ENCODE measurements at regions not wholly inside any gene's neighbourhood (a gene's known extent, or its start where the extent isn't known, plus 50 kb on each side); places are given as distances from the start of the nearest gene placed in this dataset.

GRCh38 chr14:80336608-80337106 is 125.4 kb upstream of the DIO2 start:
- TF ChIP-seq, protein P1, sequence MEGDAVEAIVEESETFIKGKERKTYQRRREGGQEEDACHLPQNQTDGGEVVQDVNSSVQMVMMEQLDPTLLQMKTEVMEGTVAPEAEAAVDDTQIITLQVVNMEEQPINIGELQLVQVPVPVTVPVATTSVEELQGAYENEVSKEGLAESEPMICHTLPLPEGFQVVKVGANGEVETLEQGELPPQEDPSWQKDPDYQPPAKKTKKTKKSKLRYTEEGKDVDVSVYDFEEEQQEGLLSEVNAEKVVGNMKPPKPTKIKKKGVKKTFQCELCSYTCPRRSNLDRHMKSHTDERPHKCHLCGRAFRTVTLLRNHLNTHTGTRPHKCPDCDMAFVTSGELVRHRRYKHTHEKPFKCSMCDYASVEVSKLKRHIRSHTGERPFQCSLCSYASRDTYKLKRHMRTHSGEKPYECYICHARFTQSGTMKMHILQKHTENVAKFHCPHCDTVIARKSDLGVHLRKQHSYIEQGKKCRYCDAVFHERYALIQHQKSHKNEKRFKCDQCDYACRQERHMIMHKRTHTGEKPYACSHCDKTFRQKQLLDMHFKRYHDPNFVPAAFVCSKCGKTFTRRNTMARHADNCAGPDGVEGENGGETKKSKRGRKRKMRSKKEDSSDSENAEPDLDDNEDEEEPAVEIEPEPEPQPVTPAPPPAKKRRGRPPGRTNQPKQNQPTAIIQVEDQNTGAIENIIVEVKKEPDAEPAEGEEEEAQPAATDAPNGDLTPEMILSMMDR (IDR thresholded peaks at IDR 0.05; ENCODE audit: low read depth, low read length, poor library complexity, severe bottlenecking), result no peak
- no peak for TF ChIP-seq EZH2phosphoT487 (IDR thresholded peaks at IDR 0.05; ENCODE audit: borderline replicate concordance, low read length)

Data from DOHH2 (cell line).